ENCODE measurements at regions not wholly inside any gene's neighbourhood (a gene's known extent, or its start where the extent isn't known, plus 50 kb on each side); places are given as distances from the start of the nearest gene placed in this dataset.

DNA sequence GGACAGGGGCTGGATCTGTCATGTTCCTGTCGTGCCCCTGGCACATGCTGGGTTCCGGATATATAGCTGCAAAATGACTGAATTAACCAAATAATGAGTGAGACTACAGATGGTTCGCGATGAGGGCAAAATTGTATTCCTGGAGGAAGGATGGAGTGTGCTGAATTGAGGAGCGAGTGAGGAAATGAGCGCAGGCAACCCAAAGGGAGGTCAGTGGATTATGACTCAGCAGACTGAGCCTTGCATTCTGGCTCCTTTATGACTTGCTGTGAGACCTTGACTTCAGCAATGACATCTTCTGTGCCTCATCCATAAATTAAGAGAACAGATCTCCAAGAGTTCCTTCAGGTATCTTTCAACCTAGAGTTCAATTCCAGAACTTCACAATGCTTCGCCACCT lies 115.0 kb upstream of the CLDN10 start:
- no peak overlapping the region for H3K4me3 ChIP-seq
- 81 to 89% methylated on average over 7 of the region's 7 CpGs for WGBS, 2 donors
- intact Hi-C loops (cut with DNase I), result no loop called here
- H3K4me1 ChIP-seq, result peaks cover 0 to 26% (median 4%) of the 10 kb centered on the region in 9 donors
- no peak for ATAC-seq
- no peak for DNase-seq
- no peaks in the 10 kb centered on the region for H3K9me3 ChIP-seq
- TF ChIP-seq, protein P1, sequence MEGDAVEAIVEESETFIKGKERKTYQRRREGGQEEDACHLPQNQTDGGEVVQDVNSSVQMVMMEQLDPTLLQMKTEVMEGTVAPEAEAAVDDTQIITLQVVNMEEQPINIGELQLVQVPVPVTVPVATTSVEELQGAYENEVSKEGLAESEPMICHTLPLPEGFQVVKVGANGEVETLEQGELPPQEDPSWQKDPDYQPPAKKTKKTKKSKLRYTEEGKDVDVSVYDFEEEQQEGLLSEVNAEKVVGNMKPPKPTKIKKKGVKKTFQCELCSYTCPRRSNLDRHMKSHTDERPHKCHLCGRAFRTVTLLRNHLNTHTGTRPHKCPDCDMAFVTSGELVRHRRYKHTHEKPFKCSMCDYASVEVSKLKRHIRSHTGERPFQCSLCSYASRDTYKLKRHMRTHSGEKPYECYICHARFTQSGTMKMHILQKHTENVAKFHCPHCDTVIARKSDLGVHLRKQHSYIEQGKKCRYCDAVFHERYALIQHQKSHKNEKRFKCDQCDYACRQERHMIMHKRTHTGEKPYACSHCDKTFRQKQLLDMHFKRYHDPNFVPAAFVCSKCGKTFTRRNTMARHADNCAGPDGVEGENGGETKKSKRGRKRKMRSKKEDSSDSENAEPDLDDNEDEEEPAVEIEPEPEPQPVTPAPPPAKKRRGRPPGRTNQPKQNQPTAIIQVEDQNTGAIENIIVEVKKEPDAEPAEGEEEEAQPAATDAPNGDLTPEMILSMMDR (IDR thresholded peaks at IDR 0.05), result no peak
- no peak overlapping the region for H3K27ac ChIP-seq
- no peaks in the 10 kb centered on the region for H3K36me3 ChIP-seq
- H3K27me3 ChIP-seq, result no peaks in the 10 kb centered on the region

GRCh38 chr13:95438297-95438696 lies 114.2 kb upstream of the CLDN10 start:
- H3K9me3 ChIP-seq, result no peaks in the 10 kb centered on the region
- 20 to 33% methylated on average over 1 of the region's 1 CpG for WGBS, 2 donors
- TF ChIP-seq, protein P1 (IDR thresholded peaks at IDR 0.05), result no peak
- ATAC-seq (peak in 5 of 8 donors; percentile 22 to 65 (median 57)), DNase-seq (no peak)
- H3K4me3 ChIP-seq, result no peak overlapping the region
- no peaks in the 10 kb centered on the region for H3K36me3 ChIP-seq
- no peaks in the 10 kb centered on the region for H3K27me3 ChIP-seq
- intact Hi-C loops (cut with DNase I), result no loop called here
- H3K27ac ChIP-seq, result no peak overlapping the region
- peaks cover 0 to 26% (median 4%) of the 10 kb centered on the region in 9 donors for H3K4me1 ChIP-seq

DNA sequence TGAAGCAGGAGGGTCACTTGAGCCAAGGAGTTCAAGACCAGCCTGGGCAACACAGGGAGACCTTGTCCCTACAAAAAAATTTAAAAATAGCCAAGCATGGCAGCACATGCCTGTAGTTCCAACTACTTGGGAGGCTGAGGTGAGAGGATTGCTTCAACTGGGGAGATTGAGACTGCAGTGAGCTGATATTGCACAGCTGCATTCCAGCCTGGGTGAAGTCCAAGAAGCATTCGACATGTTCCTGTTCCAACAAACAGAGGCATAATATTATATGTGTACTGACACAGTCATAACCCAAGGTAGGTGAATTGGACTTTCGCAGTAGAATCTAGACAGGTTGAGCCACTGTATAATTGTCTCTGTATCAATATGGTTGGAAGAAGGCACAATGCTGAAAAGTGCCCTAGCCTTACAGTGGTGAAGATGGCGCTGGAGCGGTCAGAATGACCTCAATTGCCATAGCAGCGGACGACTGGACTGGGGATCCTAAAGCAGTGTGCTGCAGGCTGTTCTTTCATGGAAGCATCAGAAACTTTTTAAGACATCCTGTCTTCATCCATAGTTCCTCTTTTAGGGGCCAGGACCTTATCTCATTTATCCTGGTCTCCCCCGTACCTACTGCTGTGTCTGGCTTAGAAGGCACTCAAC lies 112.0 kb upstream of the CLDN10 start:
- 87 to 88% methylated on average over 7 of the region's 7 CpGs for WGBS, 2 donors
- H3K27ac ChIP-seq, result no peak overlapping the region
- H3K4me3 ChIP-seq, result no peak overlapping the region
- TF ChIP-seq, protein P1 (IDR thresholded peaks at IDR 0.05), result no peak
- peaks cover 0 to 32% (median 4%) of the 10 kb centered on the region in 9 donors for H3K4me1 ChIP-seq
- no peaks in the 10 kb centered on the region for H3K36me3 ChIP-seq
- H3K27me3 ChIP-seq, result peaks cover 0 to 4% (median 0%) of the 10 kb centered on the region in 7 donors
- DNase-seq, result no peak
- no peaks in the 10 kb centered on the region for H3K9me3 ChIP-seq
- intact Hi-C loops (cut with DNase I), result no loop called here
- no peak for ATAC-seq

DNA sequence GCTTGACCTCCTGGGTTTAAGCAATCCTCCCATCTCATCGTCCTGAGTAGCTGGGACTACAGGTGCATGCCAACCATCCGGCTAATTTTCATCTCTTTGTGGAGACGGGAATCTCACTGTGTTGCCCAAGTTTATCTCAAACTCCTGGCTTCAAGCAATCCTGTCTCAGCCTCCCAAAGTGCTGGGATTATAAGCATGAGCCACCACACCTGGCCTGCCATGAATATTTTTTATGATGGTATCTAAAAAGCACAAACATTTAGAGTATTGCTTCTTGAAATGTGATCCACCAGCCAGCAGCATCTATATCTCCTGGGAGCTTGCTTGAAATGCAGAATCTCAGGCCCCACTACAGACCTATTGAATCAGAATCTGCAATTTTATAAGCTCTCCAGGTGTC lies 111.2 kb upstream of the CLDN10 start:
- H3K36me3 ChIP-seq, result no peaks in the 10 kb centered on the region
- intact Hi-C loops (cut with DNase I), result no loop called here
- TF ChIP-seq, protein P1 (IDR thresholded peaks at IDR 0.05), result no peak
- ATAC-seq (no peak), DNase-seq (no peak)
- no peak overlapping the region for H3K4me3 ChIP-seq
- no peaks in the 10 kb centered on the region for H3K9me3 ChIP-seq
- 81 to 88% methylated on average over 3 of the region's 3 CpGs for WGBS, 2 donors
- H3K27me3 ChIP-seq, result peaks cover 0 to 4% (median 0%) of the 10 kb centered on the region in 7 donors
- no peak overlapping the region for H3K27ac ChIP-seq
- peaks cover 0 to 32% (median 4%) of the 10 kb centered on the region in 9 donors for H3K4me1 ChIP-seq

All from heart right ventricle (tissue), 16 donors.